Keratinocyte (primary cell): ENCODE measurements at regions not wholly inside any gene's neighbourhood (a gene's known extent, or its start where the extent isn't known, plus 50 kb on each side); places are given as distances from the start of the nearest gene placed in this dataset.

ENCODE experiments used
- CTCF ChIP-seq, 3 experiments: IDR thresholded peaks in 1 of 3; conservative IDR thresholded peaks in 1 of 3; optimal IDR thresholded peaks in 1 of 3; 2 replicates in 2 of 3; 3 replicates in 1 of 3; pipeline versions ENCODE3 to v1.5.1; 2011; ENCODE audit warnings: low read length in 3 of 3, mild to moderate bottlenecking in 3 of 3, moderate library complexity in 2 of 3, control low read depth in 1 of 3, inconsistent platforms in 1 of 3; ENCODE audit not compliant: insufficient read depth in 2 of 3; ENCODE audit errors: extremely low read depth in 1 of 3
- EZH2 ChIP-seq: IDR thresholded peaks from one replicate; pipeline ENCODE4 v1.6.1; 2012; ENCODE audit warnings: inconsistent platforms, mild to moderate bottlenecking, low read length, moderate library complexity

DNA sequence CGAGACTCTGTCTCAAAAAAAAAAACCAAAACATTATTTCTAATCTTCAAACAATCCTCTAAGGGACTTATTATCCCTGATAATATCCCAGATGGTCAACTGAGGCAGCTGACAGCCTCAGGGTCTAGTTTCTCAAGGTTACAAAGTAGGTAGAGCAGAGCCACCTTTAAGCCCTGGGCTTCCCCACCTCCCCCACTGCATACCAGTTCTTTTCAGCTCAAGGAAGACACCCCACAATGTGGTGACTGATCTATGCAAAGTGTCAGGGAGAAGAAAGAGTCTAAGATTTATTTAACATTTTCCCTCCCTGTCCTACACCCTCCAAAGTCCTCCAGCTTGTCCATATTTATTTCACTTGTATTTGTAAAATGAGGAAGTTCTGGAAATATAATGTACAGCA, 60.5 kb upstream of the VGLL2 start:
- TF ChIP-seq CTCF (optimal IDR thresholded peaks at IDR 0.05 in 1 of 3, IDR thresholded peaks at IDR 0.05 in 1 of 3, conservative IDR thresholded peaks at IDR 0.05 in 1 of 3; ENCODE audit: extremely low read depth in 1 of 3, insufficient read depth in 2 of 3, low read length in 3 of 3), result no peak
- no peak for TF ChIP-seq EZH2
